Panc1 (cell line): ENCODE measurements at regions not wholly inside any gene's neighbourhood (a gene's known extent, or its start where the extent isn't known, plus 50 kb on each side); places are given as distances from the start of the nearest gene placed in this dataset.

Experiments
- ATAC-seq: fragments of 200-7000 bp; cut with Tn5 transposase; 2 replicates; pipeline ENCODE4 v1.9.1; 2020; ENCODE audit warnings: mild to moderate bottlenecking, moderate library complexity
- BruUV-seq: library from RNA; stranded (reverse); fragments of 400-500 nt; replicated peaks from 2 replicates; lab custom pipeline; 2021; lab: Mats Ljungman, UMichigan
- CTCF ChIA-PET: fragments of 300-600 bp; sonication (Branson Sonifier 250); formaldehyde crosslinking; loops from one replicate; lab custom pipeline; 2022; ENCODE audit warnings: antibody characterized with exemption; lab: Charles Lee
- POLR2A ChIA-PET: fragments of 300-600 bp; sonication (Branson Sonifier 250); formaldehyde crosslinking; loops from one replicate; lab custom pipeline; 2022; ENCODE audit warnings: antibody characterized with exemption; lab: Charles Lee
- DNase-seq: peaks from one replicate; pipeline ENCODE4 v3.0.0-alpha.2; 2010; ENCODE audit warnings: low read depth, low spot score
- H3K27ac ChIP-seq: 2 replicates; pipeline ENCODE4 v1.5.1; 2011; ENCODE audit warnings: mild to moderate bottlenecking, low read length, inconsistent platforms
- H3K27me3 ChIP-seq: fragments of 200-500 bp; sonication (Bioruptor generic); 2 replicates; pipeline ENCODE4 v1.6.0; 2014; ENCODE audit warnings: low read length, inconsistent platforms; ENCODE audit not compliant: control insufficient read depth, insufficient read depth
- H3K36me3 ChIP-seq: fragments of 200-500 bp; sonication (Bioruptor generic); 2 replicates; pipeline ENCODE4 v1.5.1; 2014; ENCODE audit warnings: inconsistent platforms, mild to moderate bottlenecking, low read length, moderate library complexity; ENCODE audit not compliant: control insufficient read depth, insufficient read depth
- H3K4me1 ChIP-seq: 2 replicates; pipeline ENCODE4 v1.5.1; 2011; ENCODE audit warnings: inconsistent platforms, mild to moderate bottlenecking, low read length, moderate library complexity; ENCODE audit not compliant: control insufficient read depth, insufficient read depth
- H3K4me3 ChIP-seq, 2 experiments: 2 replicates each; pipeline ENCODE4 v1.5.1; 2011 to 2012; ENCODE audit warnings: low read depth in 2 of 2, low read length in 2 of 2, mild to moderate bottlenecking in 2 of 2, inconsistent platforms in 1 of 2, moderate library complexity in 1 of 2
- H3K9me3 ChIP-seq: fragments of 200-500 bp; sonication (Bioruptor generic); 2 replicates; pipeline ENCODE4 v1.5.1; 2014; ENCODE audit warnings: low read depth, mild to moderate bottlenecking, inconsistent platforms, low read length, moderate library complexity; ENCODE audit not compliant: control insufficient read depth, insufficient read depth
- CTCF ChIP-seq: fragments of 450-650 bp; IDR thresholded peaks from 2 replicates; pipeline ENCODE4 v1.5.1; 2017; ENCODE audit warnings: mild to moderate bottlenecking
- POLR2AphosphoS5 ChIP-seq: IDR thresholded peaks from 2 replicates; pipeline ENCODE4 v1.6.1; 2012; ENCODE audit warnings: mild to moderate bottlenecking, low read depth, low read length, moderate library complexity
- REST ChIP-seq, 2 experiments: IDR thresholded peaks; 2 replicates each; pipeline ENCODE4 v1.6.1; 2011 to 2012; ENCODE audit warnings: low read depth in 2 of 2, control low read depth in 1 of 2, low read length in 1 of 2, mild to moderate bottlenecking in 1 of 2, moderate library complexity in 1 of 2; ENCODE audit not compliant: insufficient read depth in 1 of 2
- SIN3A ChIP-seq: IDR thresholded peaks from 2 replicates; pipeline ENCODE4 v1.6.1; 2012; ENCODE audit warnings: low read depth, mild to moderate bottlenecking, low read length, moderate library complexity, borderline replicate concordance; ENCODE audit not compliant: insufficient read depth
- TCF7L2 ChIP-seq: IDR thresholded peaks from 2 replicates; pipeline ENCODE4 v1.6.1; 2011; ENCODE audit warnings: mild to moderate bottlenecking, low read depth, low read length, inconsistent platforms
- in situ Hi-C: cut with HindIII; loops from 2 replicates; pipeline ENCODE4 v1.10.0; 2016; ENCODE audit warnings: low sequenced_read_pairs, low pct_unique_long_range_greater_than_20kb
- intact Hi-C: fragments of 100-400 bp; cut with micrococcal nuclease; formaldehyde crosslinking; loops from one replicate; pipeline ENCODE4 v1.10.0; 2022; ENCODE audit not compliant: unreplicated experiment

DNA sequence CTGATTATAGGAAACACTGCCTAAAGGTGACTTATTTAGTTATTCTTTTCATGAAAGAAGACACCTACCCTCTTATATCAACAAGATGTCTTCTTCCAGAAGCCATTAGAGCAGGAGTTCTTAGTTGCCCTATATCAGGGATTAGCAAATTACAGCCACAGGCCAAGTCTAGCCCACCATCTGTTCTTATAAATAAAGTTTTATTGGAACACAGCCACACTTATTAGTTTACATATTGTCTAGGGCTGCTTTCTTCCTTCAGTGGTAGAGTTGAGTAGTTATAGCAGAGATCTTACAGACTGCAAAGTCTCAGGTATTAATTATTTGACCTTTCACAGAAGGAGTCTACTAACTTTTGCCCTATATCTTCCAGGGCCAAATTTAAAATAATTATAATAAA lies 157.2 kb upstream of the NOCT start:
- no peaks in the 10 kb centered on the region for H3K27me3 ChIP-seq
- no peak for ATAC-seq
- H3K36me3 ChIP-seq = no peaks in the 10 kb centered on the region
- ChIA-PET POLR2A (no interaction called here), CTCF (no interaction called here)
- no TSS peak for BruUV-seq
- H3K27ac ChIP-seq = no peak overlapping the region
- in situ Hi-C loops = no loop called here
- TF ChIP-seq REST (IDR thresholded peaks at IDR 0.05; ENCODE audit: insufficient read depth in 1 of 2, low read depth in 2 of 2, low read length in 1 of 2) (no peak), SIN3A (no peak)
- no peaks in the 10 kb centered on the region for H3K9me3 ChIP-seq
- intact Hi-C loops = no loop called here
- H3K4me1 ChIP-seq = no peaks in the 10 kb centered on the region
- H3K4me3 ChIP-seq = no peak overlapping the region
- no peak for DNase-seq

GRCh38 chr4:138857416-138857815 lies 158.2 kb upstream of the NOCT start:
- no peaks in the 10 kb centered on the region for H3K27me3 ChIP-seq
- intact Hi-C loops (no loop called here), in situ Hi-C loops (no loop called here)
- H3K4me1 ChIP-seq = no peaks in the 10 kb centered on the region
- H3K27ac ChIP-seq = no peak overlapping the region
- no peaks in the 10 kb centered on the region for H3K36me3 ChIP-seq
- CTCF ChIA-PET = no interaction called here
- no peak for TF ChIP-seq SIN3A
- no peak for TF ChIP-seq POLR2AphosphoS5
- no peak for TF ChIP-seq REST (IDR thresholded peaks at IDR 0.05; ENCODE audit: insufficient read depth in 1 of 2, low read depth in 2 of 2, low read length in 1 of 2)
- no peak for TF ChIP-seq CTCF
- no peak for TF ChIP-seq TCF7L2
- no TSS peak for BruUV-seq
- no peak overlapping the region for H3K4me3 ChIP-seq
- POLR2A ChIA-PET = no interaction called here
- DNase-seq (no peak), ATAC-seq (no peak)
- H3K9me3 ChIP-seq = no peaks in the 10 kb centered on the region
